GM21528 (cell line): ENCODE measurements at regions not wholly inside any gene's neighbourhood (a gene's known extent, or its start where the extent isn't known, plus 50 kb on each side); places are given as distances from the start of the nearest gene placed in this dataset.

Experiments
- ATAC-seq: cut with Tn5 transposase; IDR thresholded peaks from one replicate; pipeline ENCODE4 v1.9.1; 2021; ENCODE audit warnings: mild to moderate bottlenecking, moderate library complexity; ENCODE audit not compliant: unreplicated experiment, low FRiP score

GRCh38 chr11:8858808-8859207, 52.2 kb upstream of the AKIP1 start:
- ATAC-seq = no peak
